ENCODE measurements at regions not wholly inside any gene's neighbourhood (a gene's known extent, or its start where the extent isn't known, plus 50 kb on each side); places are given as distances from the start of the nearest gene placed in this dataset.

DNA sequence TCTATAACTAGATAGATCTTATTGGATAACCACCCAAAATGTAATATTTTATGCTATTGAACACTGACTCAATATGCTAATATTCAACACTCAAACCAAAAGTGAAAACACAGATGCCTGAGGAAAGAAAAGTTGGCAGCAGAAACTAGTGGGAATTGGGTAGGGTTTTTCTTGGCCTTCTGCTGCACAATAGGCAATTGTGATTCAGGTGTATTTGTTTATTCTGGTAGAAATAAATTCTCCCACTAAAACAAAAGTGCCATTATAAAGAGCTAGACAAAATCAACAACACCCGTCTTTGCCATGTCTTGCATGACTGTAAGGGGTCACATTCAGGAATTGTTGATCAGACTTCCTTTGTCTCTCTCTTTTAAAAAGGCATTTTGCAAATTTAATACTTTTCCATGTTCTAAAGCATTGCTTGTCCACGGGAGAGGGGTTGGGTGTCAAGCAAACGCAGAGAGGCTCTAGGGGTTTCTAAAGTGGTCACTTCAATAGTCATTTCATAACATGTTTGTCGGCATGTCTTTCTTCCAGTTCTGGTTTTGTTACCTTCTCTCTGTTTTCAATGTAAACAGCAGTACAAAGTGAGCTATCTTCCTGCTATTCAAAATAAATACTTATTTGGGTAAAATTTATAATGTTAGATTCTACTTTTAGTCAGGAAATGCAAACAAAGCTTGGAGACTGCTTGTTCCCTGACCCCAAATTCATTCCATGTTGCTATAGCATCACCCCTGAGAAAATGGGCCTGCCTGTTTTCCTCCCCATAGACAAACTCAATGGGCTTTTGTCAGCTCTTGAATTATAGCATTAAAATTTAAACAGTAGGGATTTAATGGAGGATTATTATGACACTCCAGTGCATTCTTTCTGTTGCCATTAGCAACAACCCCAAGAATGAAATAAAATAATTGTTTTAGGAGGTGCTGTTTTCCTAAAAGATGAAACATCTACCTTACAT, 217.0 kb upstream of the CCN2 start:
- no peaks in the 10 kb centered on the region for H3K36me3 ChIP-seq (ENCODE audit: low read depth)
- H3K27ac ChIP-seq (ENCODE audit: poor library complexity, severe bottlenecking), result no peak overlapping the region
- TF ChIP-seq, protein P1, sequence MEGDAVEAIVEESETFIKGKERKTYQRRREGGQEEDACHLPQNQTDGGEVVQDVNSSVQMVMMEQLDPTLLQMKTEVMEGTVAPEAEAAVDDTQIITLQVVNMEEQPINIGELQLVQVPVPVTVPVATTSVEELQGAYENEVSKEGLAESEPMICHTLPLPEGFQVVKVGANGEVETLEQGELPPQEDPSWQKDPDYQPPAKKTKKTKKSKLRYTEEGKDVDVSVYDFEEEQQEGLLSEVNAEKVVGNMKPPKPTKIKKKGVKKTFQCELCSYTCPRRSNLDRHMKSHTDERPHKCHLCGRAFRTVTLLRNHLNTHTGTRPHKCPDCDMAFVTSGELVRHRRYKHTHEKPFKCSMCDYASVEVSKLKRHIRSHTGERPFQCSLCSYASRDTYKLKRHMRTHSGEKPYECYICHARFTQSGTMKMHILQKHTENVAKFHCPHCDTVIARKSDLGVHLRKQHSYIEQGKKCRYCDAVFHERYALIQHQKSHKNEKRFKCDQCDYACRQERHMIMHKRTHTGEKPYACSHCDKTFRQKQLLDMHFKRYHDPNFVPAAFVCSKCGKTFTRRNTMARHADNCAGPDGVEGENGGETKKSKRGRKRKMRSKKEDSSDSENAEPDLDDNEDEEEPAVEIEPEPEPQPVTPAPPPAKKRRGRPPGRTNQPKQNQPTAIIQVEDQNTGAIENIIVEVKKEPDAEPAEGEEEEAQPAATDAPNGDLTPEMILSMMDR (IDR thresholded peaks at IDR 0.05; ENCODE audit: poor library complexity, severe bottlenecking), result no peak
- H3K4me3 ChIP-seq (ENCODE audit: severe bottlenecking), result no peak overlapping the region
- H3K4me1 ChIP-seq (ENCODE audit: insufficient read depth, poor library complexity, severe bottlenecking), result no peaks in the 10 kb centered on the region
- no peaks in the 10 kb centered on the region for H3K27me3 ChIP-seq (ENCODE audit: insufficient read depth, poor library complexity, severe bottlenecking)
- DNase-seq (ENCODE audit: low spot score) (no peak), ATAC-seq (ENCODE audit: low read depth) (no peak)
- no peaks in the 10 kb centered on the region for H3K9me3 ChIP-seq (ENCODE audit: severe bottlenecking)

GRCh38 chr6:132166526-132167051, 215.4 kb upstream of the CCN2 start:
- TF ChIP-seq, protein P1 (IDR thresholded peaks at IDR 0.05; ENCODE audit: poor library complexity, severe bottlenecking), result no peak
- DNase-seq (ENCODE audit: low spot score), result no peak

DNA sequence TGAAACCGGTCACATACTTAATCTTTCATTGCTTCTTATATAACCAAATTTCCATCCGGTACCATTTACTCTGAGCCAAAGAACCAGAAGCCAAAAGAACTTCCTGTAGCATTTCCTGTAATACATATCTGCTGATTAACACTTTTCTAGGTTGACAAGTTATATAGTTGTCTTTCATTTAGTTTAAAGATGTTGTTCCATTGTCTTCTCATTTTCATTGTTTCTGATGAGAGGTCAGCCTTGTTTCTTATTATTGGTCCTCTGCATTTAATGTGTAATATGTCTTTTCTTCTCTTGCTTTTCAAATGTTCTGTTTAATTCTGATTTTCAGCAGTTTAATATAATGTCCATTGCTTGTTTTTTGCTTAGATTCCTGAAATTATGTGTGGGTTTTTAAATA, 214.5 kb upstream of the CCN2 start:
- Histone ChIP-seq H3K27ac (ENCODE audit: poor library complexity, severe bottlenecking) (no peak overlapping the region), H3K4me3 (ENCODE audit: severe bottlenecking) (no peak overlapping the region), H3K4me1 (ENCODE audit: insufficient read depth, poor library complexity, severe bottlenecking) (no peaks in the 10 kb centered on the region), H3K36me3 (ENCODE audit: low read depth) (no peaks in the 10 kb centered on the region), H3K27me3 (ENCODE audit: insufficient read depth, poor library complexity, severe bottlenecking) (no peaks in the 10 kb centered on the region), H3K9me3 (ENCODE audit: severe bottlenecking) (no peaks in the 10 kb centered on the region)
- ATAC-seq (ENCODE audit: low read depth), result no peak
- DNase-seq (ENCODE audit: low spot score), result no peak
- TF ChIP-seq, protein P1 (IDR thresholded peaks at IDR 0.05; ENCODE audit: poor library complexity, severe bottlenecking), result no peak

More at GRCh38 chr6:132166526-132167051, 215.4 kb upstream of the CCN2 start:
- no peaks in the 10 kb centered on the region for H3K27me3 ChIP-seq (ENCODE audit: insufficient read depth, poor library complexity, severe bottlenecking)
- H3K4me1 ChIP-seq (ENCODE audit: insufficient read depth, poor library complexity, severe bottlenecking), result no peaks in the 10 kb centered on the region
- ATAC-seq (ENCODE audit: low read depth), result no peak
- H3K4me3 ChIP-seq (ENCODE audit: severe bottlenecking), result no peak overlapping the region
- H3K36me3 ChIP-seq (ENCODE audit: low read depth), result no peaks in the 10 kb centered on the region
- no peaks in the 10 kb centered on the region for H3K9me3 ChIP-seq (ENCODE audit: severe bottlenecking)
- H3K27ac ChIP-seq (ENCODE audit: poor library complexity, severe bottlenecking), result no peak overlapping the region

GRCh38 chr6:132161283-132161682, 210.1 kb upstream of the CCN2 start:
- Histone ChIP-seq H3K4me3 (ENCODE audit: severe bottlenecking) (no peak overlapping the region), H3K27ac (ENCODE audit: poor library complexity, severe bottlenecking) (no peak overlapping the region), H3K27me3 (ENCODE audit: insufficient read depth, poor library complexity, severe bottlenecking) (no peaks in the 10 kb centered on the region), H3K4me1 (ENCODE audit: insufficient read depth, poor library complexity, severe bottlenecking) (no peaks in the 10 kb centered on the region), H3K36me3 (ENCODE audit: low read depth) (no peaks in the 10 kb centered on the region), H3K9me3 (ENCODE audit: severe bottlenecking) (no peaks in the 10 kb centered on the region)
- peak; percentile 63; the same call in 2 of the 3 replicates for ATAC-seq (ENCODE audit: low read depth)
- TF ChIP-seq, protein P1 (IDR thresholded peaks at IDR 0.05; ENCODE audit: poor library complexity, severe bottlenecking), result peak; percentile 76
- no peak for DNase-seq (ENCODE audit: low spot score)

Data from RWPE2 (cell line).